WTC11 (cell line): ENCODE measurements at regions not wholly inside any gene's neighbourhood (a gene's known extent, or its start where the extent isn't known, plus 50 kb on each side); places are given as distances from the start of the nearest gene placed in this dataset.

ENCODE experiments used
- ATF1 ChIP-seq: sonication (generic); formaldehyde crosslinking; IDR thresholded peaks from 2 replicates; pipeline ENCODE4 v1.8.1; 2023; ENCODE audit warnings: mild to moderate bottlenecking, moderate library complexity, missing genetic modification reagents
- CREB1 ChIP-seq: sonication (generic); formaldehyde crosslinking; IDR thresholded peaks from 2 replicates; pipeline ENCODE4 v1.8.0; 2023; ENCODE audit warnings: mild to moderate bottlenecking, missing genetic modification reagents
- CREM ChIP-seq: sonication (generic); formaldehyde crosslinking; IDR thresholded peaks from 2 replicates; pipeline ENCODE4 v1.8.1; 2022; ENCODE audit warnings: mild to moderate bottlenecking, missing genetic modification reagents, moderate library complexity
- ELF4 ChIP-seq: sonication (generic); formaldehyde crosslinking; IDR thresholded peaks from 2 replicates; pipeline ENCODE4 v1.8.1; 2022; ENCODE audit warnings: low read depth, mild to moderate bottlenecking, moderate library complexity, missing genetic modification reagents
- IRF2 ChIP-seq: sonication (generic); formaldehyde crosslinking; IDR thresholded peaks from 2 replicates; pipeline ENCODE4 v1.8.0; 2022; ENCODE audit warnings: low read depth, missing genetic modification reagents, borderline replicate concordance
- SP1 ChIP-seq: sonication (generic); formaldehyde crosslinking; conservative IDR thresholded peaks from 2 replicates; pipeline ENCODE4 v1.8.1; 2022; ENCODE audit warnings: missing genetic modification reagents
- TEAD4 ChIP-seq: sonication (generic); formaldehyde crosslinking; IDR thresholded peaks from 2 replicates; pipeline ENCODE4 v1.8.0; 2022; ENCODE audit warnings: mild to moderate bottlenecking, missing genetic modification reagents
- ZNF263 ChIP-seq: sonication (generic); formaldehyde crosslinking; IDR thresholded peaks from 2 replicates; pipeline ENCODE4 v1.8.1; 2022; ENCODE audit warnings: low read depth, mild to moderate bottlenecking, moderate library complexity, missing genetic modification reagents
- TF ChIP-seq, protein P1 (sequence below): fragments of 200-600 bp; IDR thresholded peaks from 2 replicates; pipeline ENCODE4 v1.8.0; 2022; ENCODE audit warnings: antibody characterized with exemption
- TF ChIP-seq, protein P2 (sequence below): sonication (generic); formaldehyde crosslinking; IDR thresholded peaks from 2 replicates; pipeline ENCODE4 v1.8.0; 2022; ENCODE audit warnings: mild to moderate bottlenecking, missing genetic modification reagents
- TF ChIP-seq, protein P3 (sequence below): sonication (generic); formaldehyde crosslinking; IDR thresholded peaks from 2 replicates; pipeline ENCODE4 v1.8.0; 2022; ENCODE audit warnings: mild to moderate bottlenecking, missing genetic modification reagents
- TF ChIP-seq, protein P4 (sequence below): sonication (generic); formaldehyde crosslinking; IDR thresholded peaks from 2 replicates; pipeline ENCODE4 v1.8.0; 2022; ENCODE audit warnings: mild to moderate bottlenecking, missing genetic modification reagents

DNA sequence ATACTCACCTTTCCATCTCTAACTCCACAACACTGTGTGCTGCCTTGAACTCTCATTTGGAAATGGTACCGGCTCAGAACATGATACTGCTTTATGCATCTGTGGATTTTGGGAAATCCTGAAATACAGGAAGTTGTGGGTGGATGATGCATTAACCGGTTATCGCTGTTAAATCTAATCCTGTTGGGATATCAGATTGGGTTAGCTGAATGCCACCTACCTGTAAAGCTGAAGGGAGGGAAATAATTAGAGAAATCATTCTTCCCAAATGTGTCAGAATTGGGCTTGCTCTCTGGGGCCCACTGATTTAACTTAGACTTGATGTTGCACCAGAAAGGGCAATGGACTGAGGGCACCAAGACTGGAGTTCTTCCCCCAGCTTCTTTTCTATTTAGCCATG is 54.0 kb downstream of the CH25H start:
- TF ChIP-seq, protein P1, sequence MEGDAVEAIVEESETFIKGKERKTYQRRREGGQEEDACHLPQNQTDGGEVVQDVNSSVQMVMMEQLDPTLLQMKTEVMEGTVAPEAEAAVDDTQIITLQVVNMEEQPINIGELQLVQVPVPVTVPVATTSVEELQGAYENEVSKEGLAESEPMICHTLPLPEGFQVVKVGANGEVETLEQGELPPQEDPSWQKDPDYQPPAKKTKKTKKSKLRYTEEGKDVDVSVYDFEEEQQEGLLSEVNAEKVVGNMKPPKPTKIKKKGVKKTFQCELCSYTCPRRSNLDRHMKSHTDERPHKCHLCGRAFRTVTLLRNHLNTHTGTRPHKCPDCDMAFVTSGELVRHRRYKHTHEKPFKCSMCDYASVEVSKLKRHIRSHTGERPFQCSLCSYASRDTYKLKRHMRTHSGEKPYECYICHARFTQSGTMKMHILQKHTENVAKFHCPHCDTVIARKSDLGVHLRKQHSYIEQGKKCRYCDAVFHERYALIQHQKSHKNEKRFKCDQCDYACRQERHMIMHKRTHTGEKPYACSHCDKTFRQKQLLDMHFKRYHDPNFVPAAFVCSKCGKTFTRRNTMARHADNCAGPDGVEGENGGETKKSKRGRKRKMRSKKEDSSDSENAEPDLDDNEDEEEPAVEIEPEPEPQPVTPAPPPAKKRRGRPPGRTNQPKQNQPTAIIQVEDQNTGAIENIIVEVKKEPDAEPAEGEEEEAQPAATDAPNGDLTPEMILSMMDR: no peak
- TF ChIP-seq CREB1 (CRISPR knock-in tag): no peak
- no peak for TF ChIP-seq ELF4 (CRISPR knock-in tag)
- no peak for TF ChIP-seq ZNF263 (CRISPR knock-in tag)
- no peak for TF ChIP-seq SP1 (CRISPR knock-in tag)
- no peak for TF ChIP-seq IRF2 (CRISPR knock-in tag)
- TF ChIP-seq, protein P2, sequence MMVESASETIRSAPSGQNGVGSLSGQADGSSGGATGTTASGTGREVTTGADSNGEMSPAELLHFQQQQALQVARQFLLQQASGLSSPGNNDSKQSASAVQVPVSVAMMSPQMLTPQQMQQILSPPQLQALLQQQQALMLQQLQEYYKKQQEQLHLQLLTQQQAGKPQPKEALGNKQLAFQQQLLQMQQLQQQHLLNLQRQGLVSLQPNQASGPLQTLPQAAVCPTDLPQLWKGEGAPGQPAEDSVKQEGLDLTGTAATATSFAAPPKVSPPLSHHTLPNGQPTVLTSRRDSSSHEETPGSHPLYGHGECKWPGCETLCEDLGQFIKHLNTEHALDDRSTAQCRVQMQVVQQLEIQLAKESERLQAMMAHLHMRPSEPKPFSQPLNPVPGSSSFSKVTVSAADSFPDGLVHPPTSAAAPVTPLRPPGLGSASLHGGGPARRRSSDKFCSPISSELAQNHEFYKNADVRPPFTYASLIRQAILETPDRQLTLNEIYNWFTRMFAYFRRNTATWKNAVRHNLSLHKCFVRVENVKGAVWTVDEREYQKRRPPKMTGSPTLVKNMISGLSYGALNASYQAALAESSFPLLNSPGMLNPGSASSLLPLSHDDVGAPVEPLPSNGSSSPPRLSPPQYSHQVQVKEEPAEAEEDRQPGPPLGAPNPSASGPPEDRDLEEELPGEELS (CRISPR knock-in tag): no peak
- TF ChIP-seq, protein P3, sequence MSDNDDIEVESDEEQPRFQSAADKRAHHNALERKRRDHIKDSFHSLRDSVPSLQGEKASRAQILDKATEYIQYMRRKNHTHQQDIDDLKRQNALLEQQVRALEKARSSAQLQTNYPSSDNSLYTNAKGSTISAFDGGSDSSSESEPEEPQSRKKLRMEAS (CRISPR knock-in tag): no peak
- TF ChIP-seq TEAD4 (CRISPR knock-in tag): no peak
- TF ChIP-seq, protein P4, sequence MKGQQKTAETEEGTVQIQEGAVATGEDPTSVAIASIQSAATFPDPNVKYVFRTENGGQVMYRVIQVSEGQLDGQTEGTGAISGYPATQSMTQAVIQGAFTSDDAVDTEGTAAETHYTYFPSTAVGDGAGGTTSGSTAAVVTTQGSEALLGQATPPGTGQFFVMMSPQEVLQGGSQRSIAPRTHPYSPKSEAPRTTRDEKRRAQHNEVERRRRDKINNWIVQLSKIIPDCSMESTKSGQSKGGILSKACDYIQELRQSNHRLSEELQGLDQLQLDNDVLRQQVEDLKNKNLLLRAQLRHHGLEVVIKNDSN (CRISPR knock-in tag): no peak
- no peak for TF ChIP-seq ATF1 (CRISPR knock-in tag)
- no peak for TF ChIP-seq CREM
